Naive thymus-derived CD4-positive, alpha-beta T cell (primary cell): ENCODE measurements at regions not wholly inside any gene's neighbourhood (a gene's known extent, or its start where the extent isn't known, plus 50 kb on each side); places are given as distances from the start of the nearest gene placed in this dataset.
"Not testable (repeated sequence)": the region's sequence is repeated elsewhere in the genome, so short reads cannot be mapped to it uniquely, and the experiment has no call there.

Source experiments
- ATAC-seq: fragments of 150-1000 bp; cut with Tn5 transposase; 2 replicates; pipeline ENCODE4 v1.10.0; 2021; ENCODE audit warnings: mild to moderate bottlenecking, moderate library complexity
- CTCF ChIA-PET: fragments of 350-600 bp; sonication (Branson Sonifier 250); formaldehyde crosslinking; loops from one replicate; lab custom pipeline; 2021; ENCODE audit warnings: antibody characterized with exemption; lab: Charles Lee
- POLR2A ChIA-PET: fragments of 350-600 bp; sonication (Branson Sonifier 250); formaldehyde crosslinking; loops from one replicate; lab custom pipeline; 2021; ENCODE audit warnings: antibody characterized with exemption, inconsistent platforms; lab: Charles Lee
- DNase-seq, 9 donors: peaks; one replicate each; pipeline versions ENCODE4 v3.0.0 to v3.0.0-alpha.2; 2020 to 2022; ENCODE audit warnings: mixed read lengths in 1 of 9
- H3K27ac ChIP-seq: one replicate; pipeline ENCODE4 v1.7.0; 2013; ENCODE audit warnings: mild to moderate bottlenecking, low read depth, low read length, moderate library complexity
- H3K27me3 ChIP-seq, 2 donors: one replicate each; pipeline ENCODE4 v1.7.0; 2013; ENCODE audit warnings: low read length in 2 of 2, mild to moderate bottlenecking in 2 of 2, moderate library complexity in 2 of 2; ENCODE audit not compliant: control insufficient read depth in 2 of 2, insufficient read depth in 2 of 2
- H3K36me3 ChIP-seq, 3 experiments: 1 replicate in 2 of 3; 2 replicates in 1 of 3; pipeline ENCODE4 v1.7.0; 2013; ENCODE audit warnings: low read length in 3 of 3, mild to moderate bottlenecking in 3 of 3, moderate library complexity in 1 of 3; ENCODE audit not compliant: insufficient read depth in 3 of 3, control insufficient read depth in 2 of 3
- H3K4me1 ChIP-seq, 2 donors: one replicate each; pipeline ENCODE4 v1.7.0; 2013; ENCODE audit warnings: low read length in 2 of 2, mild to moderate bottlenecking in 2 of 2, moderate library complexity in 1 of 2; ENCODE audit not compliant: control insufficient read depth in 2 of 2, insufficient read depth in 2 of 2
- H3K4me3 ChIP-seq: 2 replicates; pipeline ENCODE4 v1.7.0; 2013; ENCODE audit warnings: mild to moderate bottlenecking, low read length
- H3K9me3 ChIP-seq, 3 experiments: 1 replicate in 2 of 3; 2 replicates in 1 of 3; pipeline ENCODE4 v1.7.0; 2013; ENCODE audit warnings: low read length in 3 of 3; ENCODE audit not compliant: control insufficient read depth in 2 of 3
- H3K27ac Mint-ChIP-seq, 9 donors: one replicate each; pipeline ENCODE4 v1.8.0; 2020 to 2022; ENCODE audit warnings: mixed read lengths in 9 of 9, mild to moderate bottlenecking in 8 of 9, moderate library complexity in 5 of 9, inconsistent platforms in 2 of 9
- H3K27me3 Mint-ChIP-seq, 5 donors: one replicate each; pipeline ENCODE4 v1.8.0; 2021 to 2022; ENCODE audit warnings: mixed read lengths in 5 of 5, mild to moderate bottlenecking in 1 of 5
- H3K36me3 Mint-ChIP-seq, 5 donors: one replicate each; pipeline ENCODE4 v1.8.0; 2020 to 2022; ENCODE audit warnings: mixed read lengths in 5 of 5, mild to moderate bottlenecking in 3 of 5, inconsistent platforms in 1 of 5
- H3K4me1 Mint-ChIP-seq, 7 donors: one replicate each; pipeline ENCODE4 v1.8.0; 2020 to 2022; ENCODE audit warnings: mixed read lengths in 7 of 7, mild to moderate bottlenecking in 3 of 7, inconsistent platforms in 1 of 7
- H3K4me3 Mint-ChIP-seq, 10 donors: one replicate each; pipeline ENCODE4 v1.8.0; 2020 to 2022; ENCODE audit warnings: mild to moderate bottlenecking in 10 of 10, mixed read lengths in 10 of 10, moderate library complexity in 6 of 10, inconsistent platforms in 2 of 10
- H3K9me3 Mint-ChIP-seq, 11 donors: one replicate each; pipeline ENCODE4 v1.8.0; 2020 to 2022; ENCODE audit warnings: mixed read lengths in 11 of 11, mild to moderate bottlenecking in 4 of 11, inconsistent platforms in 1 of 11, moderate library complexity in 1 of 11
- intact Hi-C, 2 donors: fragments of 100-400 bp; cut with micrococcal nuclease; formaldehyde crosslinking; loops; one replicate each; pipeline ENCODE4 v1.15.1; 2023

DNA sequence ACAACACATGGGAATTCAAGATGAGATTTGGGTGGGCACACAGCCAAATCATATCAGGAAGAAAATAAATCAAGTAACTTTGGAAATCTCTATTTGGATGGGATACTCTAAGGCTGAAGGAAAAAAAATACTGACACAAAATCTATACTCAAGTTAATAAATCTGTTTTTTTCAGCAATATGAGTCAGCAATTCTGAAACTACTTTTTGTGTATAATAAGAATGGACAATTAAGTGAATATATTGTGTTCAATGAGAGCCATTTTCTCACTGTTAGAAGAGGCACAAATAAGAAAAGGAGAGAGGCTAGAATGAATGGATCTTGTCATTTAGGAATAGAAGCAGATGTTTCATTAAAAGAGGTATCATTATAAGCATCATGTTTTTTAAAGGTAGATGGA lies 651.0 kb downstream of the TAF11L14 start:
- Histone ChIP-seq H3K36me3 (no peaks in the 10 kb centered on the region), H3K27ac (no peak overlapping the region), H3K4me1 (no peaks in the 10 kb centered on the region), H3K4me3 (no peak overlapping the region), H3K27me3 (no peaks in the 10 kb centered on the region), H3K9me3 (no peaks in the 10 kb centered on the region)
- POLR2A ChIA-PET = no interaction called here
- DNase-seq = no peak
- Mint-ChIP-seq H3K36me3 (peaks cover 0 to 3% (median 0%) of the 10 kb centered on the region in 5 donors), H3K27me3 (no peaks in the 10 kb centered on the region), H3K27ac (no peak overlapping the region), H3K4me3 (no peak overlapping the region), H3K9me3 (peaks cover 0 to 11% (median 4%) of the 10 kb centered on the region in 11 donors), H3K4me1 (no peaks in the 10 kb centered on the region)
- ATAC-seq = no peak
- intact Hi-C loops = no loop called here
- CTCF ChIA-PET = no interaction called here

DNA sequence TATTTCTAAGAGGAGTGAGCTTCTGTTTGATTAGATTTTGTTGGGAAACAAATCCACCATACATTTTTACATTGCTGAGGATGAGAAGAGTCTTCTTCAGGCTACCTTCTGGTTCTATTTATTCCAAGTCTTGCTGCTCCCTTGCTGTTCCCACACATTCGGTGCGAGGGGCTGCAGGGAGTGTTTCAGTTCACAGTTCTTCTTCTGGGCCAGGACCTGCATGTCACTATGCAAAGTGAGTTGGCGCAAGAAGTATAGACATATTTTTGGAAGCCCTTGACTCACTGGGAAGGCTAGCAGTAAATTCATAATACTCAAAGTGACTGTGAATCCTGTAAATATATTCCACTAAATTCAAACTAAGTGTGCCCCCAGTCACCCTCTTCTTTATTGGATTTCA lies 657.9 kb downstream of the TAF11L14 start:
- Mint-ChIP-seq H3K36me3 (peaks cover 0 to 3% (median 0%) of the 10 kb centered on the region in 5 donors), H3K9me3 (peaks cover 0 to 9% (median 3%) of the 10 kb centered on the region in 11 donors), H3K4me3 (no peak overlapping the region), H3K27me3 (no peaks in the 10 kb centered on the region), H3K4me1 (no peaks in the 10 kb centered on the region), H3K27ac (no peak overlapping the region)
- no peak for ATAC-seq
- Histone ChIP-seq H3K4me3 (no peak overlapping the region), H3K27ac (no peak overlapping the region), H3K9me3 (no peaks in the 10 kb centered on the region), H3K27me3 (no peaks in the 10 kb centered on the region), H3K36me3 (no peaks in the 10 kb centered on the region), H3K4me1 (no peaks in the 10 kb centered on the region)
- DNase-seq = no peak
- ChIA-PET POLR2A (no interaction called here), CTCF (no interaction called here)
- intact Hi-C loops = no loop called here

DNA sequence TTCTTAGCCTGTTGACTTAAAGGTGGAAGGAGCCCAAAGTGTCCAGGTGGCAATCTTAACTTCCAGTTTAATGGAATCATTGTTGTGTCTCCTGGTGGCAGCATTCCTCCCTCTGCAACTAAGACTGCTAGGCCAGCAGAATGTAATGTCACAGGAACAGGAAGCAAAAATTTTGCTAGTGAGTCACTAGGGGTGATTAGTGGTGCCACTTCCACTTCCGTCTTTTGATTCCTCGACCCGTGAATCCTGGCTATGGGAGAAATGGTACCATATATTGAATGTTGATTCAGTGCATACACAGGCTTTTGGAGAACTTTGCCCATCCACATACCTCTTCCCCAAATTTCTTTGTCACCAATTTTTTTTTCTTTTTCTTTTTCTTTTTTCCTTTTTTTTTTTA lies 661.4 kb downstream of the TAF11L14 start:
- H3K36me3 Mint-ChIP-seq, H3K27me3 Mint-ChIP-seq, POLR2A ChIA-PET: not testable (repeated sequence)

DNA sequence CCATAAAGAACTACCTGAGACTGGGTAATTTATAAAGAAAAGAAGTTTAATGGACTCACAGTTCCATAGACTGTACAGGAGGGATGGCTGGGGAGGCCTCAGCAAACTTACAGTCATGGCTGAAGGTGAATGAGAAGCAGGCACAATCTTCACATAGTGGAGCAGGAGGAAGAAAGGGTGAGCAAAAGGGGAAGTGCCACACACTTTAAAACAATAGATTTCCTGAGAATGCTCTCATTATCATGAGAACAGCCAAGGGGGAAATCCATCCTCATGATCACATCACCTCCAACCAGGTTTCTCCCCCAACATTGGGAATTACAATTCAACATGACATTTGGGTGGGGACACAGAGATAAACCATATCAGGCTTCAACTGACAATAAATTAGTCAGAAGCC lies 664.9 kb downstream of the TAF11L14 start:
- ChIA-PET POLR2A (no interaction called here), CTCF (no interaction called here)
- ATAC-seq = no peak
- DNase-seq = no peak
- no peaks in the 10 kb centered on the region for H3K9me3 ChIP-seq
- Mint-ChIP-seq H3K4me3 (no peak overlapping the region), H3K4me1 (no peaks in the 10 kb centered on the region), H3K27ac (no peak overlapping the region), H3K36me3 (no peaks in the 10 kb centered on the region), H3K9me3 (peaks cover 0 to 5% (median 3%) of the 10 kb centered on the region in 11 donors), H3K27me3 (no peaks in the 10 kb centered on the region)
- H3K27me3 ChIP-seq = no peaks in the 10 kb centered on the region
- no peak overlapping the region for H3K27ac ChIP-seq
- no peak overlapping the region for H3K4me3 ChIP-seq
- intact Hi-C loops = no loop called here
- no peaks in the 10 kb centered on the region for H3K4me1 ChIP-seq
- no peaks in the 10 kb centered on the region for H3K36me3 ChIP-seq

More for the DNA sequence above, 661.4 kb downstream of the TAF11L14 start:
- H3K27ac ChIP-seq, H3K9me3 ChIP-seq, H3K36me3 ChIP-seq, H3K4me3 ChIP-seq, ATAC-seq, H3K4me1 Mint-ChIP-seq, H3K9me3 Mint-ChIP-seq, H3K27me3 ChIP-seq, DNase-seq, H3K4me1 ChIP-seq, intact Hi-C loops, CTCF ChIA-PET, H3K4me3 Mint-ChIP-seq, H3K27ac Mint-ChIP-seq: not testable (repeated sequence)

- POLR2A ChIA-PET = interaction anchor here (0.6 kb wide), 1 partner anchor 1287 kb away, joined by 3 read pairs; no protein-coding TSS in a partner anchor
These were observed 671.1 kb downstream of the TAF11L14 start for GRCh38 chr5:18305288-18305924.

GRCh38 chr5:18311266-18311665 lies 677.0 kb downstream of the TAF11L14 start:
- Histone ChIP-seq H3K4me3 (no peak overlapping the region), H3K9me3 (no peaks in the 10 kb centered on the region), H3K27me3 (no peaks in the 10 kb centered on the region), H3K36me3 (no peaks in the 10 kb centered on the region), H3K27ac (no peak overlapping the region), H3K4me1 (no peaks in the 10 kb centered on the region)
- Mint-ChIP-seq H3K27ac (no peak overlapping the region), H3K9me3 (peaks cover 0 to 8% (median 0%) of the 10 kb centered on the region in 11 donors), H3K36me3 (no peaks in the 10 kb centered on the region), H3K4me1 (peaks cover 0 to 3% (median 0%) of the 10 kb centered on the region in 7 donors), H3K4me3 (no peak overlapping the region), H3K27me3 (no peaks in the 10 kb centered on the region)
- ATAC-seq (peak; percentile 38), DNase-seq (no peak)
- intact Hi-C loops = no loop called here
- ChIA-PET POLR2A (no interaction called here), CTCF (no interaction called here)

More at GRCh38 chr5:18305288-18305924, 671.1 kb downstream of the TAF11L14 start:
- Mint-ChIP-seq H3K4me3 (no peak overlapping the region), H3K4me1 (no peaks in the 10 kb centered on the region), H3K9me3 (peaks cover 0 to 10% (median 0%) of the 10 kb centered on the region in 11 donors), H3K27me3 (no peaks in the 10 kb centered on the region), H3K36me3 (no peaks in the 10 kb centered on the region), H3K27ac (no peak overlapping the region)
- ATAC-seq (no peak), DNase-seq (no peak)
- Histone ChIP-seq H3K4me1 (no peaks in the 10 kb centered on the region), H3K27me3 (no peaks in the 10 kb centered on the region), H3K27ac (no peak overlapping the region), H3K9me3 (no peaks in the 10 kb centered on the region), H3K4me3 (no peak overlapping the region), H3K36me3 (no peaks in the 10 kb centered on the region)
- intact Hi-C loops = loop anchor here in 1 of 2 donors (1.0 kb wide), 1 partner anchor 1089 kb away; no protein-coding TSS in a partner anchor
- CTCF ChIA-PET = no interaction called here

GRCh38 chr5:18312016-18312415 lies 677.8 kb downstream of the TAF11L14 start:
- CTCF ChIA-PET = no interaction called here
- H3K4me3 Mint-ChIP-seq = no peak overlapping the region
- no peaks in the 10 kb centered on the region for H3K9me3 ChIP-seq
- no peaks in the 10 kb centered on the region for H3K27me3 ChIP-seq
- DNase-seq = no peak
- no peak overlapping the region for H3K4me3 ChIP-seq
- H3K4me1 ChIP-seq = no peaks in the 10 kb centered on the region
- POLR2A ChIA-PET = no interaction called here
- H3K9me3 Mint-ChIP-seq = peaks cover 0 to 8% (median 0%) of the 10 kb centered on the region in 11 donors
- H3K4me1 Mint-ChIP-seq = peaks cover 0 to 3% (median 0%) of the 10 kb centered on the region in 7 donors
- intact Hi-C loops = no loop called here
- no peak overlapping the region for H3K27ac ChIP-seq
- H3K27me3 Mint-ChIP-seq = no peaks in the 10 kb centered on the region
- no peak overlapping the region for H3K27ac Mint-ChIP-seq
- no peak for ATAC-seq
- no peaks in the 10 kb centered on the region for H3K36me3 ChIP-seq
- H3K36me3 Mint-ChIP-seq = no peaks in the 10 kb centered on the region
